Panc1 (cell line): ENCODE measurements at regions not wholly inside any gene's neighbourhood (a gene's known extent, or its start where the extent isn't known, plus 50 kb on each side); places are given as distances from the start of the nearest gene placed in this dataset.

Experiments used
- ATAC-seq: fragments of 200-7000 bp; cut with Tn5 transposase; 2 replicates; pipeline ENCODE4 v1.9.1; 2020; ENCODE audit warnings: mild to moderate bottlenecking, moderate library complexity
- BruUV-seq: library from RNA; stranded (reverse); fragments of 400-500 nt; replicated peaks from 2 replicates; lab custom pipeline; 2021; lab: Mats Ljungman, UMichigan
- CTCF ChIA-PET: fragments of 300-600 bp; sonication (Branson Sonifier 250); formaldehyde crosslinking; loops from one replicate; lab custom pipeline; 2022; ENCODE audit warnings: antibody characterized with exemption; lab: Charles Lee
- POLR2A ChIA-PET: fragments of 300-600 bp; sonication (Branson Sonifier 250); formaldehyde crosslinking; loops from one replicate; lab custom pipeline; 2022; ENCODE audit warnings: antibody characterized with exemption; lab: Charles Lee
- DNase-seq: peaks from one replicate; pipeline ENCODE4 v3.0.0-alpha.2; 2010; ENCODE audit warnings: low read depth, low spot score
- H3K27ac ChIP-seq: 2 replicates; pipeline ENCODE4 v1.5.1; 2011; ENCODE audit warnings: mild to moderate bottlenecking, low read length, inconsistent platforms
- H3K27me3 ChIP-seq: fragments of 200-500 bp; sonication (Bioruptor generic); 2 replicates; pipeline ENCODE4 v1.6.0; 2014; ENCODE audit warnings: low read length, inconsistent platforms; ENCODE audit not compliant: control insufficient read depth, insufficient read depth
- H3K36me3 ChIP-seq: fragments of 200-500 bp; sonication (Bioruptor generic); 2 replicates; pipeline ENCODE4 v1.5.1; 2014; ENCODE audit warnings: inconsistent platforms, mild to moderate bottlenecking, low read length, moderate library complexity; ENCODE audit not compliant: control insufficient read depth, insufficient read depth
- H3K4me1 ChIP-seq: 2 replicates; pipeline ENCODE4 v1.5.1; 2011; ENCODE audit warnings: inconsistent platforms, mild to moderate bottlenecking, low read length, moderate library complexity; ENCODE audit not compliant: control insufficient read depth, insufficient read depth
- H3K4me3 ChIP-seq, 2 experiments: 2 replicates each; pipeline ENCODE4 v1.5.1; 2011 to 2012; ENCODE audit warnings: low read depth in 2 of 2, low read length in 2 of 2, mild to moderate bottlenecking in 2 of 2, inconsistent platforms in 1 of 2, moderate library complexity in 1 of 2
- H3K9me3 ChIP-seq: fragments of 200-500 bp; sonication (Bioruptor generic); 2 replicates; pipeline ENCODE4 v1.5.1; 2014; ENCODE audit warnings: low read depth, mild to moderate bottlenecking, inconsistent platforms, low read length, moderate library complexity; ENCODE audit not compliant: control insufficient read depth, insufficient read depth
- POLR2AphosphoS5 ChIP-seq: IDR thresholded peaks from 2 replicates; pipeline ENCODE4 v1.6.1; 2012; ENCODE audit warnings: mild to moderate bottlenecking, low read depth, low read length, moderate library complexity
- SIN3A ChIP-seq: IDR thresholded peaks from 2 replicates; pipeline ENCODE4 v1.6.1; 2012; ENCODE audit warnings: low read depth, mild to moderate bottlenecking, low read length, moderate library complexity, borderline replicate concordance; ENCODE audit not compliant: insufficient read depth
- TCF7L2 ChIP-seq: IDR thresholded peaks from 2 replicates; pipeline ENCODE4 v1.6.1; 2011; ENCODE audit warnings: mild to moderate bottlenecking, low read depth, low read length, inconsistent platforms
- in situ Hi-C: cut with HindIII; loops from 2 replicates; pipeline ENCODE4 v1.10.0; 2016; ENCODE audit warnings: low sequenced_read_pairs, low pct_unique_long_range_greater_than_20kb
- intact Hi-C: fragments of 100-400 bp; cut with micrococcal nuclease; formaldehyde crosslinking; loops from one replicate; pipeline ENCODE4 v1.10.0; 2022; ENCODE audit not compliant: unreplicated experiment
- TF ChIP-seq, protein P1 (sequence below), 2 experiments: IDR thresholded peaks; 2 replicates each; pipeline ENCODE4 v1.6.1; 2011 to 2012; ENCODE audit warnings: low read depth in 2 of 2, control low read depth in 1 of 2, low read length in 1 of 2, mild to moderate bottlenecking in 1 of 2, moderate library complexity in 1 of 2; ENCODE audit not compliant: insufficient read depth in 1 of 2
- TF ChIP-seq, protein P2 (sequence below): fragments of 450-650 bp; IDR thresholded peaks from 2 replicates; pipeline ENCODE4 v1.5.1; 2017; ENCODE audit warnings: mild to moderate bottlenecking

- in situ Hi-C loops (no loop called here), intact Hi-C loops (no loop called here)
- Histone ChIP-seq H3K36me3 (no peaks in the 10 kb centered on the region), H3K27me3 (no peaks in the 10 kb centered on the region), H3K27ac (no peak overlapping the region), H3K9me3 (no peaks in the 10 kb centered on the region), H3K4me3 (peak overlapping the region in 1 of 2 experiments; percentile 12; a peak in 1 of 4 replicates), H3K4me1 (no peaks in the 10 kb centered on the region)
- DNase-seq = no peak
- CTCF ChIA-PET = no interaction called here
- no peak for ATAC-seq
- TF ChIP-seq, protein P1, sequence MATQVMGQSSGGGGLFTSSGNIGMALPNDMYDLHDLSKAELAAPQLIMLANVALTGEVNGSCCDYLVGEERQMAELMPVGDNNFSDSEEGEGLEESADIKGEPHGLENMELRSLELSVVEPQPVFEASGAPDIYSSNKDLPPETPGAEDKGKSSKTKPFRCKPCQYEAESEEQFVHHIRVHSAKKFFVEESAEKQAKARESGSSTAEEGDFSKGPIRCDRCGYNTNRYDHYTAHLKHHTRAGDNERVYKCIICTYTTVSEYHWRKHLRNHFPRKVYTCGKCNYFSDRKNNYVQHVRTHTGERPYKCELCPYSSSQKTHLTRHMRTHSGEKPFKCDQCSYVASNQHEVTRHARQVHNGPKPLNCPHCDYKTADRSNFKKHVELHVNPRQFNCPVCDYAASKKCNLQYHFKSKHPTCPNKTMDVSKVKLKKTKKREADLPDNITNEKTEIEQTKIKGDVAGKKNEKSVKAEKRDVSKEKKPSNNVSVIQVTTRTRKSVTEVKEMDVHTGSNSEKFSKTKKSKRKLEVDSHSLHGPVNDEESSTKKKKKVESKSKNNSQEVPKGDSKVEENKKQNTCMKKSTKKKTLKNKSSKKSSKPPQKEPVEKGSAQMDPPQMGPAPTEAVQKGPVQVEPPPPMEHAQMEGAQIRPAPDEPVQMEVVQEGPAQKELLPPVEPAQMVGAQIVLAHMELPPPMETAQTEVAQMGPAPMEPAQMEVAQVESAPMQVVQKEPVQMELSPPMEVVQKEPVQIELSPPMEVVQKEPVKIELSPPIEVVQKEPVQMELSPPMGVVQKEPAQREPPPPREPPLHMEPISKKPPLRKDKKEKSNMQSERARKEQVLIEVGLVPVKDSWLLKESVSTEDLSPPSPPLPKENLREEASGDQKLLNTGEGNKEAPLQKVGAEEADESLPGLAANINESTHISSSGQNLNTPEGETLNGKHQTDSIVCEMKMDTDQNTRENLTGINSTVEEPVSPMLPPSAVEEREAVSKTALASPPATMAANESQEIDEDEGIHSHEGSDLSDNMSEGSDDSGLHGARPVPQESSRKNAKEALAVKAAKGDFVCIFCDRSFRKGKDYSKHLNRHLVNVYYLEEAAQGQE (IDR thresholded peaks at IDR 0.05; ENCODE audit: insufficient read depth in 1 of 2, low read depth in 2 of 2, low read length in 1 of 2) = no peak
- TF ChIP-seq TCF7L2 (no peak), SIN3A (no peak), POLR2AphosphoS5 (no peak)
- TF ChIP-seq, protein P2, sequence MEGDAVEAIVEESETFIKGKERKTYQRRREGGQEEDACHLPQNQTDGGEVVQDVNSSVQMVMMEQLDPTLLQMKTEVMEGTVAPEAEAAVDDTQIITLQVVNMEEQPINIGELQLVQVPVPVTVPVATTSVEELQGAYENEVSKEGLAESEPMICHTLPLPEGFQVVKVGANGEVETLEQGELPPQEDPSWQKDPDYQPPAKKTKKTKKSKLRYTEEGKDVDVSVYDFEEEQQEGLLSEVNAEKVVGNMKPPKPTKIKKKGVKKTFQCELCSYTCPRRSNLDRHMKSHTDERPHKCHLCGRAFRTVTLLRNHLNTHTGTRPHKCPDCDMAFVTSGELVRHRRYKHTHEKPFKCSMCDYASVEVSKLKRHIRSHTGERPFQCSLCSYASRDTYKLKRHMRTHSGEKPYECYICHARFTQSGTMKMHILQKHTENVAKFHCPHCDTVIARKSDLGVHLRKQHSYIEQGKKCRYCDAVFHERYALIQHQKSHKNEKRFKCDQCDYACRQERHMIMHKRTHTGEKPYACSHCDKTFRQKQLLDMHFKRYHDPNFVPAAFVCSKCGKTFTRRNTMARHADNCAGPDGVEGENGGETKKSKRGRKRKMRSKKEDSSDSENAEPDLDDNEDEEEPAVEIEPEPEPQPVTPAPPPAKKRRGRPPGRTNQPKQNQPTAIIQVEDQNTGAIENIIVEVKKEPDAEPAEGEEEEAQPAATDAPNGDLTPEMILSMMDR = no peak
- BruUV-seq = no TSS peak
- POLR2A ChIA-PET = no interaction called here
Measured at GRCh38 chr15:22257047-22258008, 177.0 kb downstream of the OR4M2 start.

GRCh38 chr15:22258009-22258397 lies 177.7 kb downstream of the OR4M2 start:
- ATAC-seq (no peak), DNase-seq (no peak)
- CTCF ChIA-PET = no interaction called here
- no peak overlapping the region for H3K27ac ChIP-seq
- no peaks in the 10 kb centered on the region for H3K9me3 ChIP-seq
- peak overlapping the region in 1 of 2 experiments; percentile 12; a peak in 1 of 4 replicates for H3K4me3 ChIP-seq
- H3K36me3 ChIP-seq = no peaks in the 10 kb centered on the region
- BruUV-seq = no TSS peak
- POLR2A ChIA-PET = no interaction called here
- no peaks in the 10 kb centered on the region for H3K27me3 ChIP-seq
- H3K4me1 ChIP-seq = no peaks in the 10 kb centered on the region
- TF ChIP-seq POLR2AphosphoS5 (no peak), SIN3A (no peak)
- TF ChIP-seq, protein P2 = no peak
- TF ChIP-seq, protein P1 (IDR thresholded peaks at IDR 0.05; ENCODE audit: insufficient read depth in 1 of 2, low read depth in 2 of 2, low read length in 1 of 2) = no peak
- in situ Hi-C loops = no loop called here
- intact Hi-C loops = no loop called here
